WTC11 (cell line): ENCODE measurements at regions not wholly inside any gene's neighbourhood (a gene's known extent, or its start where the extent isn't known, plus 50 kb on each side); places are given as distances from the start of the nearest gene placed in this dataset.

Experiments used
- ATAC-seq: fragments of 200-7000 bp; cut with Tn5 transposase; 2 replicates; pipeline ENCODE4 v1.10.0; 2021; ENCODE audit warnings: mild to moderate bottlenecking, moderate library complexity
- CTCF ChIA-PET: fragments of 300-600 bp; sonication (Branson Sonifier 250); formaldehyde crosslinking; loops from one replicate; lab custom pipeline; 2021; ENCODE audit warnings: antibody characterized with exemption; lab: Charles Lee
- POLR2A ChIA-PET: fragments of 350-600 bp; sonication (Branson Sonifier 250); formaldehyde crosslinking; loops from one replicate; lab custom pipeline; 2021; ENCODE audit warnings: antibody characterized with exemption; lab: Charles Lee
- DNase-seq: peaks from one replicate; pipeline ENCODE4 v3.0.0; 2021; ENCODE audit warnings: low spot score
- H3K27ac Mint-ChIP-seq: 2 replicates; pipeline ENCODE4 v1.8.0; 2021; ENCODE audit warnings: mixed read lengths
- H3K27me3 Mint-ChIP-seq: 2 replicates; pipeline ENCODE4 v1.8.0; 2021; ENCODE audit warnings: low read depth, mild to moderate bottlenecking, moderate library complexity, mixed read lengths
- H3K36me3 Mint-ChIP-seq: 2 replicates; pipeline ENCODE4 v1.8.0; 2021; ENCODE audit warnings: mixed read lengths
- H3K4me1 Mint-ChIP-seq: 2 replicates; pipeline ENCODE4 v1.8.0; 2022; ENCODE audit warnings: mixed read lengths
- H3K4me3 Mint-ChIP-seq: 2 replicates; pipeline ENCODE4 v1.8.0; 2021; ENCODE audit warnings: mild to moderate bottlenecking, moderate library complexity, mixed read lengths
- H3K9me3 Mint-ChIP-seq: 2 replicates; pipeline ENCODE4 v1.8.0; 2021; ENCODE audit warnings: mixed read lengths
- AFF4 ChIP-seq: sonication (generic); formaldehyde crosslinking; IDR thresholded peaks from 2 replicates; pipeline ENCODE4 v1.8.1; 2023; ENCODE audit warnings: mild to moderate bottlenecking, missing genetic modification reagents, borderline replicate concordance
- ATF1 ChIP-seq: sonication (generic); formaldehyde crosslinking; IDR thresholded peaks from 2 replicates; pipeline ENCODE4 v1.8.1; 2023; ENCODE audit warnings: mild to moderate bottlenecking, moderate library complexity, missing genetic modification reagents
- CREM ChIP-seq: sonication (generic); formaldehyde crosslinking; IDR thresholded peaks from 2 replicates; pipeline ENCODE4 v1.8.1; 2022; ENCODE audit warnings: mild to moderate bottlenecking, missing genetic modification reagents, moderate library complexity
- E2F1 ChIP-seq: sonication (generic); formaldehyde crosslinking; IDR thresholded peaks from 2 replicates; pipeline ENCODE4 v1.8.0; 2022; ENCODE audit warnings: mild to moderate bottlenecking, missing genetic modification reagents
- FOXK1 ChIP-seq: sonication (generic); formaldehyde crosslinking; IDR thresholded peaks from 2 replicates; pipeline ENCODE4 v1.8.0; 2022; ENCODE audit warnings: mild to moderate bottlenecking, moderate library complexity, missing genetic modification reagents
- FOXP4 ChIP-seq: sonication (generic); formaldehyde crosslinking; IDR thresholded peaks from 2 replicates; pipeline ENCODE4 v1.8.0; 2022; ENCODE audit warnings: mild to moderate bottlenecking, missing genetic modification reagents
- HMGA2 ChIP-seq: fragments of 250-450 bp; sonication (Bioruptor Pico); IDR thresholded peaks from 2 replicates; pipeline ENCODE4 v1.4.0; 2021; ENCODE audit warnings: mild to moderate bottlenecking, moderate library complexity
- HMGXB4 ChIP-seq: sonication (generic); formaldehyde crosslinking; IDR thresholded peaks from 2 replicates; pipeline ENCODE4 v1.8.1; 2023; ENCODE audit warnings: mild to moderate bottlenecking, moderate library complexity, missing genetic modification reagents
- IRF1 ChIP-seq: sonication (generic); formaldehyde crosslinking; IDR thresholded peaks from 2 replicates; pipeline ENCODE4 v1.8.0; 2023; ENCODE audit warnings: missing genetic modification reagents
- MYBL2 ChIP-seq: sonication (generic); formaldehyde crosslinking; IDR thresholded peaks from 2 replicates; pipeline ENCODE4 v1.8.1; 2023; ENCODE audit warnings: mild to moderate bottlenecking, moderate library complexity, missing genetic modification reagents
- NR3C1 ChIP-seq: sonication (generic); formaldehyde crosslinking; conservative IDR thresholded peaks from 2 replicates; pipeline ENCODE4 v1.8.1; 2023; ENCODE audit warnings: low read depth, mild to moderate bottlenecking, missing genetic modification reagents
- PRRX2 ChIP-seq: fragments of 250-450 bp; sonication (Bioruptor Pico); IDR thresholded peaks from 2 replicates; pipeline ENCODE4 v1.8.0; 2021; ENCODE audit warnings: mild to moderate bottlenecking
- STAT6 ChIP-seq: sonication (generic); formaldehyde crosslinking; conservative IDR thresholded peaks from 2 replicates; pipeline ENCODE4 v1.8.1; 2023; ENCODE audit warnings: mild to moderate bottlenecking, low read depth, missing genetic modification reagents, moderate library complexity
- TCF7 ChIP-seq: sonication (generic); formaldehyde crosslinking; IDR thresholded peaks from 2 replicates; pipeline ENCODE4 v1.8.0; 2022; ENCODE audit warnings: mild to moderate bottlenecking, low read depth, missing genetic modification reagents, moderate library complexity
- ZNF263 ChIP-seq: sonication (generic); formaldehyde crosslinking; IDR thresholded peaks from 2 replicates; pipeline ENCODE4 v1.8.1; 2022; ENCODE audit warnings: low read depth, mild to moderate bottlenecking, moderate library complexity, missing genetic modification reagents
- ZNF281 ChIP-seq: sonication (generic); formaldehyde crosslinking; IDR thresholded peaks from 2 replicates; pipeline ENCODE4 v1.8.0; 2023; ENCODE audit warnings: mild to moderate bottlenecking, missing genetic modification reagents
- ZNF317 ChIP-seq: sonication (generic); formaldehyde crosslinking; IDR thresholded peaks from 2 replicates; pipeline ENCODE4 v1.8.1; 2023; ENCODE audit warnings: low read depth, mild to moderate bottlenecking, moderate library complexity, missing genetic modification reagents, borderline replicate concordance
- ZNF423 ChIP-seq: fragments of 250-450 bp; sonication (Bioruptor Pico); IDR thresholded peaks from 2 replicates; pipeline ENCODE4 v2.1.2; 2022; ENCODE audit warnings: mild to moderate bottlenecking, moderate library complexity

- ChIA-PET POLR2A (no interaction called here), CTCF (no interaction called here)
- H3K27me3 Mint-ChIP-seq, result no peaks in the 10 kb centered on the region
- H3K4me1 Mint-ChIP-seq, result peaks cover 8% of the 10 kb centered on the region
- H3K4me3 Mint-ChIP-seq, result no peak overlapping the region
- H3K36me3 Mint-ChIP-seq, result no peaks in the 10 kb centered on the region
- TF ChIP-seq FOXK1 (CRISPR knock-in tag) (no peak), IRF1 (no peak)
- DNase-seq (no peak), ATAC-seq (no peak)
- peaks cover 12% of the 10 kb centered on the region for H3K9me3 Mint-ChIP-seq
- H3K27ac Mint-ChIP-seq, result no peak overlapping the region
Observed at GRCh38 chrX:16022580-16023200, 100.7 kb upstream of the GRPR start.

GRCh38 chrX:16018291-16018690 lies 105.1 kb upstream of the GRPR start:
- Mint-ChIP-seq H3K27ac (no peak overlapping the region), H3K4me1 (peaks cover 20% of the 10 kb centered on the region), H3K9me3 (peaks cover 12% of the 10 kb centered on the region)
- CTCF ChIA-PET, result interaction anchor here (1.0 kb wide), 1 partner anchor 105 kb away, joined by 3 read pairs; the partner anchor contains the start of gene GRPR
- ATAC-seq, result no peak
- POLR2A ChIA-PET, result no interaction called here
- TF ChIP-seq STAT6 (CRISPR knock-in tag) (no peak), E2F1 (CRISPR knock-in tag) (no peak), PRRX2 (CRISPR knock-in tag) (no peak), HMGA2 (CRISPR knock-in tag) (no peak), HMGXB4 (no peak), FOXP4 (CRISPR knock-in tag) (no peak), CREM (no peak), NR3C1 (no peak), ZNF423 (CRISPR knock-in tag) (no peak), MYBL2 (no peak), ZNF317 (no peak), TCF7 (CRISPR knock-in tag) (no peak), ZNF263 (CRISPR knock-in tag) (no peak), AFF4 (CRISPR knock-in tag) (no peak), ZNF281 (no peak), ATF1 (CRISPR knock-in tag) (no peak)
- TF ChIP-seq, all 79 proteins: peak for 0
- Mint-ChIP-seq H3K27me3 (no peaks in the 10 kb centered on the region), H3K36me3 (no peaks in the 10 kb centered on the region), H3K4me3 (no peak overlapping the region)
- DNase-seq, result no peak
